Stimulated activated naive CD4-positive, alpha-beta T cell treated with Interleukin-2 at 50 U/mL for 16 hours (primary cell): ENCODE measurements at regions not wholly inside any gene's neighbourhood (a gene's known extent, or its start where the extent isn't known, plus 50 kb on each side); places are given as distances from the start of the nearest gene placed in this dataset.

Source experiments
- DNase-seq: peaks from one replicate; lab custom pipeline; 2025; lab: John Stamatoyannopoulos, UW

DNA sequence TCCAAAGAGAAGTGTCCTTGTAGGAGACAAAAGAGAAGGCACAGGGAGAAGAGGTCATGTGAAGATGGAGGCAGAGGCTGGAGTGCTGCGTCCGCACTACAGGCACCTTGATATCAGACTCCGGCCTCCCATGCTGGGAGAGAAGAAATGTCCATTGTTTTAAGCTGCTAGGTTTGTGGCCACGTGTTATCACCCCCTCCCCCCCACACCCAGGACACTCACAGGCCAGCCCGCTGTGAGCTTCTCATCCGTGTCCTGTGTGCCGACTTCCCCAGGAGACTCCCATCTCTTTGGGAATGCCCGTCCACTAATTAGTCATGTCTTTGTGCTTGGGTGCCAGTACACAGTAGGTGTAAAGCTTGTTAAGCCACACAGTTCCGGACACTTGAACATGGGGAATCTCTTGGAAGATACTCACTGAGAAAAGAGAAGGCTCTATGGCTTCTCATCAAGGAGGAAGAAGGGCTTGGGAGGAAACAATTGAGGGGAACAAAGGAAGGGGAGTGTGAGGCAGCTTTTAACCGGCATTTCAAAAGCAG, 1234.7 kb downstream of the TBC1D22A start:
- DNase-seq: no peak

DNA sequence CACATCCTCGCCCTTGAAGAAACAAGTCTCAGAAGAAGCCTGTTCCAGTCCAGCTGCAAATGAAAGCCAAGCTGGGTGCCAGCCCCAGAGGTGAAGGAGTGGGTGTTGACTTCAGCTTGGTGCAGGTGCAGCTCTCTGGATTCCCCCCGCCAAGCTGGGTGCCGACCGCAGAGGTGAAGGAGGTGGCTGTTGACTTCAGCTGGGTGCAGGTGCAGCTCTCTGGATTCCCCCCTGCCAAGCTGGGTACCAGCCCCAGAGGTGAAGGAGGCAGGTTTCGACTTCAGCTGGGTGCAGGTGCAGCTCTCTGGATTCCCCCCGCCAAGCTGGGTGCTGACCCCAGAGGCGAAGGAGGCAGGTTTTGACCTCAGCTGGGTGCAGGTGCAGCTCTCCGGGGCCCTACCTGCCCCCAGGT, 1234.0 kb downstream of the TBC1D22A start:
- no peak for DNase-seq

DNA sequence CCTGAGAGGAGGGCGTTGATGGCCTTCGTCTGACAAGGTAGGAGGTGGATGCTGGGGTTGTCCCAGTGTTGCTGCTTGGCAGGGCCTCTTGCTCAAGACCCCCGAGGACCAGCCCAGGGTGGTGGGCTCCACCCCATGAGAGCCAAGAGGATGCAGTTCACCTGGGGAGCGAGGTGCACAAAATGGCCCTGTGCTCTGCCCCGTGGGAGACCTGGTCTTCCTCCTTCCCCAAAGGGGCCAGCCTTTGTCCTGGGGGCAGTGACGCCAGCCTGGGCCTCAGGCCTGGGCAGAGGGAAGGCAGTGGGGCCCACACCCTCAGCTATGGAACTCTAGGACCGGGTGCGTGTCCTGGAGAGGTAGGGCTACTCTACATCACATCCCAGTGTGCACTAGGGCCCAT, 1233.3 kb downstream of the TBC1D22A start:
- DNase-seq: no peak

DNA sequence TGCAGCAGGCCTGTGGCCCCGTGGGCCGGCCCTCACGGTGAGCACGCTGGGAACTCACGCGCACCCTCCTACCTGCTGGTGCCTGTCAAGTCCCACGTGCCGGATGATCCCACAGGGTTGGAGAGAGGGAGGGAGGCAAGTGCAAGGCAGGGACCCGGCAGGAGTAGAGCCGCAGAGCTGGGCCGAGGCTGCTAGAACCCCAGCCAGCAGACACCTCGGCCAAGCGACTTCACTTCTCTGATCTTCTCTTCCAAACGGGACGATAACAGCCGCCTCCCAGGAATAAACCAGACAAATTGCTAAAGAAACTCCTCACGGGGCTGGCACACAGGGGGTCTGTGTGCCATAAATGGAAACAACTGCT, 1232.8 kb downstream of the TBC1D22A start:
- no peak for DNase-seq

DNA sequence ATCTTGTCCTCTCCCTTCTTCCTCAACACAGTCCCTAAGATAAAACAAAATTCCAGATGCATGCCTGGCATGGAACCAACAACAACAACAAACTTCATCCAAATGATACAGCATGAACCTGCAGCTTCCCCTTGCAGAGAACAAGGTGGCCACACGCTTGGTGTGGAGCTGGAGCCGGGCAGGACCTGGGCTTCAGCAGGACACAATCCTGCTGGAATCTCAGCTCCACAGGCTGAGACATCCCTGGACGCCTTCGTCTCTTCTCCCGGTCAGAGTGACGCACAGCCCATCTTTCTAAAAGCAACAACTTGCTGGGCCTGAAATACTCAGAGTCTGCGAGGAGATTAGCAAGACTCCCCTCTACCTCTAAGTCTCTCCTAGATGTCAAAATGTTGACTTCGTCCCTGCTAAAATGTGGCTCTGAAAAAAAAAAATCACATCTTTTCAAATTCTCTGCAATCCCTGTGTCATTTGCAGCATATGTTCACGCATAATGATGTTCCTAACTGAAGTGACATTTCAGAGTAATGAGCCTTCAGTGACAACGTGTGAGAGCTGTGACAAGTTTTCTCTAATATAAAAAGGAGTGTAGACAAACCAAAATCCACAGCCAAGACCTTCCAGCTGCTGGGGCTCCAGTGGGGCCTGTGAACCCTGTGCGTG, 1232.3 kb downstream of the TBC1D22A start:
- no peak for DNase-seq

DNA sequence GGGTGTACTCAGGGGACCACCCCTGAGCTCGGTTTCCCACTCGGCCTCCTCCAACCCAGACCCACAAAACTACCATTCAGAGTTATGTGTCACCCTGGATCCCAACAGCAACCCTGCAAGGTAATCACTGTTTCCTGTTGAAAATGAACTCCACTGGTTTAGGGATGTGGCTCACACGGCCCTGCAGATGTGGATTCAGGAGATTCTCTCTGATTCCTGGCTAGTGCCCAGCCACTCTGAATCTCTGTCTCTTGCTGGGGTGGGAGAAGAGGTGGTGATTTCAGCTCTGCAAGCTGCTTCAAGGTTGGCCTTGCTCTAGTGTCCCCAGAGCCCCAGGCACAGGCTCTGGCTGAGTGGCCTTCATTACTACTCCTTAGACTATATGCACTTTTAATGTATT, 1231.6 kb downstream of the TBC1D22A start:
- no peak for DNase-seq

DNA sequence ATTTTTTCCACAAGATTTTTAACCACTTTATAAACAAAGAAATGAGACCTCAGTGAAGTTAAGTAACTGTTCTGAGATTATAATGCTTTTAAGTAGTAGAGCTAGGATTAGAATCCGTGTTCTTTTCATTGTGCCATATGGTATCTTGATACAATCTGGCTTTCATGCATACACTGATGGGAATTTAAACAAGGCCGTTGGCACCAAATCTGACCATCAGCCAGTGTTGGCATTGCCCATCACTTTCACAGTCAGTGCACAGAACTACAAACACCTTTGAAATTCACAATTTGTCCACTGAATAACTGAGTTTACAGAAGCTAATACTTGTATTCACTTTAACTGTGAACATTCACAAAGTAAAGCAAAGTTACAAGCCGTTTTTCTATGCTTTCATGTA, 1228.0 kb downstream of the TBC1D22A start:
- DNase-seq: no peak

DNA sequence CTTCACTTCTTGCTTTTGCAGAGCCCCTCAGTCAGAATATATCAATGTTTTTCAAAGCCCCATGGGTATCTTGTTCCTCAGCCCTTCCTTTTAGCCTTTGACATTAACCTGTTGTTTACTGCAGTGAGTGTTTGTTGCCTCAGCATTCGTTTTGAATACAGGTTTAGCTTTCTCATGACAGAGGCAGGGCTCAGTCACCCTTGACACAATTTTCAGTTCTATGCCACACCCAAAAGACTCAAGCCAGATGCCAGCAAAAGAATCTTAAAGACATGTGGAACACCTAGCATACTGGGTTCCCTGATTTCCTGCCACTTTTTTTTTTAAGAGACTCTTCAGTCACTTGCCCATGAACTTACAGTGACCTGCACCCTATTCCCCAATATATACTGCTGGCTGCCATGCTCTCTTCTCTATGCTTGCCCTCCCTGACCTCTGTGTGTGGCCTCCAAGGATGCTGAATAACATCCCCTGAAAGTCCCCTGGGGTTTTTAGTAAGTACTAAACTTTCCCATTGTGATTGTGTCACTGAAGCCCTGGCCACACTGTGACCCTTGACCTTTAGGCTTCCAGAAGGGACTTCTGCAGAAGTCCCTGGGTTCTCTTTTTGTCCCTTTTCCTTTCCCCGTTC, 1225.5 kb downstream of the TBC1D22A start:
- no peak for DNase-seq

DNA sequence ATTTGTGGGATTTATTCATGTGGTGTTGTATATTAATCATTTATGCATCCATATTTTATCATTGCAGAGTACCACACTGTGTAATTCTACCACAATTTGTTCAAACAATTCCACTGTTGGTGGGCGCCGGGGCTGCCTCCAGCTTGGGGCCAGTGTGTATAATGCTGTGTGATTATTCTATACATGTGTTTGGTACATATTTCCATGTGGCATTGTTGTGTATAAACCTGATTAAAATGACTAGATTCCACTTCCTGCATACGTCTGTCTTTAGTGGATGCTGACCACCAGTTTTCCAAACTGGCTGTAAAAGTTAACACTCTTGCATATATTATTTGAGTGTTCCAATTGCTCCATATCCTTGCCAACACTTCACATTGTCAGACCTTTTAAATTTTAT, 1213.8 kb downstream of the TBC1D22A start:
- DNase-seq: no peak

DNA sequence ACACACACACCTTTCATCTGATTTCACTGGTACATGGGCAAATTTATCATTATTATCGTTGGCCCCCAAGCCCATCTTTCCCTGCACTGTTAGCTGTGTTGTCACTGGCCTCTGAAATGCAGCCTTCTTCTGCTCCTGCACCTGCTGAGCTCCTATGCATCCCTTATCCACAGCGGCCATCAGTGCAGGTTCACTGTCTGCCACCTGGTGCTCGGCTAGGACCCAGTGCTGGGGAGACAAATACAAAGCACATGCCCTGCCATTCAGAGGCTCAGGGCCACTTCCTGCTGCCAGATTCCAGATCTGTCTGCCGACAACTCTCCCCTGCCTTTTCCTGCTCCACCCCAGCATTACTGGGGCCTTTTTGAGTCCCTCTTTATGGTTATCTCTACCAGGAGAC, 1205.4 kb downstream of the TBC1D22A start:
- no peak for DNase-seq

DNA sequence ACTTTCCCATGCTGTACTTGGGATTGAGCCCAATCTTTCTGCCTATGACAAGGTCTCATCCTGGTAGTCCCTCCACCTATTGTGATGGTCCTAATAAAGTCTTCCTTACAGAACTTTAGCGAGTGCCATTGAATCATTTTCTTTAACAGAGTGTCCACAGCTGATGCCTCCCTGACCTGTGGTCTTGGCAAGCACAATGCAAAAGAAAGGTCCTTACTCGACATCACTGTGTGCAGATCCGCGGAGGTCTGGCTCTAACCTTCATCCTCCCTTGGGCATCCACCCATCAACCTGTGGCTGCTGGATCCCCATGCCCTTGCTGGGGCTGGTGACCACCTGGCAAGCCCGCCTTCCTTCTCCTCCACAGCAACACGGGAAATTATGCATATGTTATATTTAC, 1203.9 kb downstream of the TBC1D22A start:
- DNase-seq: no peak

DNA sequence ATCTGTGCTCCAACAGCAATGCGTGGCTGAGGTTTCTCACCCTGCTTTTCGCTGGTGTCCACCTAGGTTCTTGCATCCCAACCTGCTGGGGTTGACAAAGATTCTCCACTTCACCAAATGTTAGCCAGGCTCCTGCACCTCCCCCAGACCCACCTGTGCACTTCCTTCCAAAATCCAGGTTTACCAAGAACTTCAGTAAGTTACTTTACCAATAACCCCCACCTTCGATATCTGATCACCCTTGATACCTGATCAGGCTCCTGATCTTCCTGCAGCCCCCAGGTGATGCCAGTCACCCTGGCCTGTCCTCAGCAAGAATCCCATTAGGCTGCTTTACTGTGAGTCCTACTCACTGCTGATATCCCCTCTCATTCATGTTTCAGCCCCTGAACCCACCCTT, 1203.4 kb downstream of the TBC1D22A start:
- DNase-seq: no peak

DNA sequence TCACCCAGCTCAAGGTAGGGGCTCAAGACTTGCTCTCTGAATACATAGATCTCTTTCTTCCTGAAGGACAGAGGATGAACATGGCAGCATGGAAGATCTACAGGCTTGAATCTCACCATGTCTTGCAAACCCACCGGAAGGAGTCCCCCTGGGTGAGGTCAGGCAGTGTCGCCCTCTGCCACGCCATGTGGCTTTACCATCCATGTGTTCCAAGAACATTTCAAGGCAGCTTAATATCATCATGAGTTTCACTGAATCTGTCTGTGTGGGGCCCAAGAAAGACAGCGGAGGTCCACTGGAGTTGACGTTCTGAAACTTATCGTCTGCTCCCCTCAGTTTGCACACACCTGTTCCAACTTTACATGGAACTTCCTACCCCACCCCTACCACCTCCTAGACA, 1202.6 kb downstream of the TBC1D22A start:
- no peak for DNase-seq

DNA sequence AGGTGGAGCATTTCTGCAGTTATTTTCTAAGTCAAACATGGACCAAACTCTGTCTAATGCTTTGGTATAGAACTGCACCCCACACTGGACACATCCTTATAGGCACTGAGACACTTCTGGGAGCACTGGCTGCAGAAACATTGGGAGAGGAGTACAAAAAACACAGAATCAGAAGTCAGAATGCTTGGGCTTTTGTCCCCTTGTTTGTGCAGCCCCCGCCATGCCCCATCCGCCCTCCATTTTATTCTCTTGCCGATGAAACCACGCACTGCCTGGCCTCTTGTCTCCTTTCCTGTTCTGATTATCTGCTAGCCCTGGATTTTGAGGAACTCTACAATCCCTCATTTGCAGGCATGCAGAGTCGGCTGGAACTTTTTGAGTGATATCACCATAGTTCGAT, 1201.2 kb downstream of the TBC1D22A start:
- no peak for DNase-seq

DNA sequence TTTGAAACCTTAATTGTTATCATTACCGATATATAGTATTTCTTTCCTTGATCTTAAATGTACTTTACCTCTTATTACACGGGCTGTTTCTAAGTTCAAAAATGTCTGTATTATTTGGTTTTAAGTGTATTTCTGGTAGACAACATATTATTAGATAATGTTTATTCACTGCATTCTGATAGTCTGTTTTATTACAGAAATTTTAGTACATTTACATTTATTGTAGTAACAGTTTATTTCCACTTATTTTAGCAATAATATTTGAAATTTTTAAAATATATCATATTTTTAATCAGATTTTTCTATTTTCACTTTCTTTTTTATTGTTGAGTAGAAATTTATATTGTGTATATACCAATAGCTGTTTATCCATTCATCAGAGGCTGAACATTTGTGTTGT, 1195.2 kb downstream of the TBC1D22A start:
- no peak for DNase-seq

DNA sequence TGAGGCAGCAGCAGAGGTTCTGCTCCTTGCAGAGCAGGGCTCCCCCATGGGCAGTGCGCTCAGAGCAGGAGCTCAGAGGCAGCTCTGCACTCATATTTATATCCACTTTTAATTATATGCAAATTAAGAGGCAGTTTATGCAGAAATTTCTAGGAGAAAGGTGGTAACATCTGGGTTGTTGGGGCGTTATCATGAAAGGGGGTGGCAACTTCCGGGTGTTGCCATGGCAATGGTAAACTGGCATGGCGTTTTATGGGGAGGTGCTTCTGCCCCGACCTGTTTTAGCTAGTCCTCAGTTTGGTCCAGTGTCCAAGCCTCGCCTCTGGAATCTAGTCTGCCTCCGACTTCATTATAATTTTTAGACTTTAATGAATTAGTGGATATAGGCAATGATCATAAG, 1191.7 kb downstream of the TBC1D22A start:
- no peak for DNase-seq

DNA sequence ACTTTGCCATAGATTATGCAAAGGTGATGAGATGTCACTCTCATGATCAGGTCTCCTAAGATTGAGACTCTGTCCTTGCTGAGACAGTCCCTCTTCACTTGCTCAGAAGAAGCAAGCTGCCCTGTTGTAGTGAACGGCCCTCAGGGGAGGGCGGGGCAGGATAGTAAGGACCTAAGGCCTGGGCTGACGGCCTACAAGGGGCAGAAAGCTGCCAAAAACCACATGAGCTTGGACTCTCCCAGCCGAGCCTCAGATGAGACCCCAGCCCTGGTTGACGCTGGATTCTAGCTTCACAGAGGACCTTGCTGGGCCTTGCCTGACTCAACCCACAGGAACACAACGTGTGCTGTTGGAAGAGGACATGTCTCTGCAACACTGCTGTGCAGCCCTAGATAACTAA, 1182.5 kb downstream of the TBC1D22A start:
- no peak for DNase-seq

DNA sequence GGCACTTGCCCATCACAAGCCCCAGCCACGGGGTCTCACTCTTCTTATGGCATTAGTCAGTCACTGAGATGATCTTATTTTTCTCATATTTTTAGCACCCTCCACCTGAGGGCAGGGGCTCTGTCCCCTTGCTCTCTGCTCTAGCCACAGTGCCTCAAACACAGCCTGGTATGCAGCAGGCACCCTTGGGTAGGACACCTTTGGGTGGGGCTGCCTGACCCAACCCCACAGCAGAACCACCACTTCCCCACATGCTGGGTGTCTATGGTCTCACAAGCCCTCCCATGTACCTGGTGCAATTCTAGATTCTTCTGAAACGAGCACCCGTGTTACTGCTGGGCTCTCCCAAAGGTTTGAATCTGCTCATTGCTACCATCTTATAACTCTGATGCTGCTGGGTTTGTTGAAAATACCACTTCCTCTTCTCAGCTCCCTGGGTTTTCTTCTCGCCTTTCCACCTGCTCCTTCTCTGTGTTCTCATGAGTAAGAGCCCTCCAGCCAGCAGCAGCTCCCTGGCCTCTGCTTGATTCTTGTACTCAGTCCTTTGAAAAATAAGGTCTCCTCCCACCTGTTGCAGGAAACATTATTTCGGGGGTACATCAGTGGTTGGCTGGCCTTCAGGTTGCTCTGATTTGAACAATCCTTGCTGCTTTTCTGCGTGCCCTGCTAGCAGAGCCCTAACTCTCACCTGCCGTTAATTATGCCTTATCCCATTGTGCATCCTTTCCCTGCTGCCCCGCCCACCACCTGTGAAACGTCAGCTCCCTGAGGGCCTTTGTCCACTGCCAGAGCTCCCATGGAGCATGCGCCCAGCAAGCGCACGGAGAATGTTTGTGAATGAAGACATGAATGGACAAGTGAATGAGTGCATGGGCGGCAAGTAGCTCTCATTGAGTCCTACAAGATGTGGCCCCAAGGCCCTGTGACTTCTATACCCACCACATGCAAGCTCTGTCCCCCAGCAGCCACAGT, 1181.6 kb downstream of the TBC1D22A start:
- no peak for DNase-seq

DNA sequence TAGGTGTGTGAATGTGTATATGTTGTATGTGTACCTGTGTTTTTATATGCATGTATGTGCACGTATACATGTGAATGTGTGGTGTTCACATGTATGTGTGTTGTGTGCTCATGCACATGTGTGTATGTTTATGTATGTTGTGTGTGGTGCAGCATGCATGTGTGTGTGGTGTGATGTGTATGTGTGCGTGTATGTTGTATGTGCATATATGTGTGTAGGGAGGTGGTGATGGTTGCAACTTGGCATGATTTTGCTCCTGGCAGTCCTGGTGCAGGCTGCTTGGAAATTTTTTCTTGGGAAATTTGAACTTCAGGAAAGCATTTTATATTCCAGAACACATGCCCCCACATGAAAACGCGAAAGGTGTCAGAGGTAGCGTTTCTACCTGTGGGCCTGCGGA, 1177.8 kb downstream of the TBC1D22A start:
- DNase-seq: no peak

DNA sequence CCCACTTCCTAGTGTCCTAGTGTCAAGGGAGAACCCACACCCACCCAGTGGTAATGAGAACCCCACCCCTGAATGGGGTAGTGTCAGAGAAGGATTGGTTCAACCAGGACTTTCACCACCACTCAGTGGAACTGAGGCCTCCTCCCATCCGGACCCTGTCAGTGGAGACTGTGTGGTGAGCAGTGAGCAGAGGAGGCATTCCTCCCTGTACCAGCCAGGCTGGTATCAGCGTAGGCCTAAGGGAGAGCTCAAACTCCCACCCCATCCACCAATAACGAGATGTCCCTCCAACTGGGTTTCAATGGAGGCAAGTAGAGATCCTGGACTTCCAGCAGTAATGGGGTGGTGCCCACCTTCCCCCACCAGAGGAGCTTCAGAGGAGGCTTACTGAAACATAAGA, 1171.4 kb downstream of the TBC1D22A start:
- DNase-seq: no peak

DNA sequence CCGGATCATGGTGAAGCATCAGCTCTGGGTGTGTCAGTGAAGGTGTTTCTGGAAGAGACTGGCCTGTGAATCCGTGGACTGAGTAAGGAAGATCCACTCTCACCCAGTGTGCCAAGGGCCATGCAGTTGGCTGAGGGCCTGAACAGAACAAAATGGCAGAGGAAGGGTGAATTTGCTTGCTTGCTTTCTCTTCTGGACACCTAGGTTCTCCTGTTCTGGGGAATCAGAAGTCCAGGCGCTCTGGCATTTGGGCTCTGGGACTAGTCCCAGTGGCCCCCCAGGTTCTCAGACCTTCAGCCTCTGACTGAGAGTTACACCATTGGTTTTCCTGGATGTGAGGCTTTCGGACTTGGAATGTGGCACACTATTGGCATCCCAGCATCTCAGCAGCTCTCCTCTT, 1170.8 kb downstream of the TBC1D22A start:
- DNase-seq: no peak

DNA sequence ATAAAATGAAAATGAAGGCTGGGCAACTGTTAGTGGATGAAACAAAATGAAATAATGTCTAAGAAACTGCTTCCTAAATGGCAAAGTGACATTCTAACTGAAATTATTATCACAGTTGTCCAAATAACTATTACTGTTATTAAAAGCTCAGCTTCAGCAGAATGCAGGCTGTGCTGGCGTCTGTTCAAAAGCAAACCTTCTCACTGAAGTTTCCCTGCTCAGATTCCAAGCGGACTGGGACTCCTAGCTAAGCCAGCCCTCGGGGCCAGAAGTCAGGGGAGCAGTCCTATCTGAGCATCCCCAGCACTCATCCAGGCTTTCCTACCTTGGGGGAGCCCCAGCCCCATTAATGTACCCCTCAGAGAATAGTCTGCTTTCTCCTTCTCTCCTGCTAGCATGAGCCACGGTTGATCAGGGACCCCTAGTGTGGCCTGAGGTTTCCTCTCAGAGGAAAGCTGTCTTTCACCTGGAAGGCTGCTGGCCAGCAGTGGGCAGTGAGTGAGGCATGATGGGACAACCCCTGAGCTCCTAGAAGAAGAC, 1167.3 kb downstream of the TBC1D22A start:
- DNase-seq: no peak

DNA sequence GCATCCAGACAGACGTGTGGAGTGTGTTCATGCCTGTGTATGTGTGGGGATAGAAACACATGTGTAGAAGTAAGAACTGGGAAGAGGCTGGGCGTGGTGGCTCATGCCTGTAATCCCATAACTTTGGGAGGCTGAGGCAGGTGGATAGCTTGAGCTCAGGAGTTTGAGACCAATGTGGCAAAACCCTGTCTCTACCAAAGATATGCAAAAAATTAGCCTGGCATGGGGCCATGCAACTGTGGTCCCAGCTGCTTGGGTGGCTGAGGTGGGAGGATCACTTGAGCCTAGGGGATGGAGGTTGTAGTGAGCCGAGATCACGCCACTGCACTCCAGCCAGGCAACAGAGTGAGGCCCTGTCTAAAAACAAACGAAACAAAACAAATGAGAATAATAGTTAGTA, 1166.6 kb downstream of the TBC1D22A start:
- DNase-seq: no peak
